ENCODE measurements at regions not wholly inside any gene's neighbourhood (a gene's known extent, or its start where the extent isn't known, plus 50 kb on each side); places are given as distances from the start of the nearest gene placed in this dataset.

GRCh38 chr9:30774326-30774725 lies 1610.1 kb upstream of the ACO1 start:
- TF ChIP-seq CTCF (IDR thresholded peaks at IDR 0.05; ENCODE audit: low read length) (no peak), EZH2 (optimal IDR thresholded peaks at IDR 0.05; ENCODE audit: low read depth, low read length) (no peak)
